AG09309 (cell line): ENCODE measurements at regions not wholly inside any gene's neighbourhood (a gene's known extent, or its start where the extent isn't known, plus 50 kb on each side); places are given as distances from the start of the nearest gene placed in this dataset.
A peak's percentile ranks its signal among the peaks of the same experiment; 100 is the strongest.
"Not testable (repeated sequence)": the region's sequence is repeated elsewhere in the genome, so short reads cannot be mapped to it uniquely, and the experiment has no call there.

ENCODE experiments used
- DNase-seq: peaks from one replicate; pipeline ENCODE4 v3.0.0-alpha.2; 2010; ENCODE audit warnings: low read depth
- H3K4me3 ChIP-seq: 2 replicates; pipeline ENCODE4 v1.5.1; 2011; ENCODE audit warnings: mild to moderate bottlenecking, low read depth, low read length, moderate library complexity; ENCODE audit not compliant: control insufficient read depth
- TF ChIP-seq, protein P1 (sequence below): IDR thresholded peaks from 2 replicates; pipeline ENCODE4 v1.5.1; 2011; ENCODE audit warnings: mild to moderate bottlenecking, low read depth, low read length, inconsistent platforms; ENCODE audit not compliant: insufficient read depth, control insufficient read depth; ENCODE audit errors: missing control alignments

DNA sequence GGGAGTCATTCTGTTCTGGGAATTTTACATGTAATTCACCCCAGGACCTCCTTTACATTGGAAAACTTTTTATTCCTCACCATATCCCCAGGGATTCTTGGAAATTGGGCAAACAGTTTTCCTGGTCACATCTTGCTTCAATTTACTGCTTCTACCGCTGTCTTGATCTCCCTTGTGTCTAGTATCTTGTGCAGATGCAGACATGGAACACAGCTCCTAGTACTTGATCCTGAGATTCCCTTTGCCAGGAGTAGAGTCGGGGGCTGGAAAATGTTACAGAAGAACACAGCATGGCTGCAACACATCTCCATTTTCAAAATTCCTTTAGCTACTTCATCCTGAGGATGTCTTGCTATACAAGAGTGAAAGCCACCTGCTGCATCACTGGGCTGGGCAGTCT is 472.8 kb downstream of the PLCL1 start:
- H3K4me3 ChIP-seq, result no peak overlapping the region
- DNase-seq, result no peak
- TF ChIP-seq, protein P1, sequence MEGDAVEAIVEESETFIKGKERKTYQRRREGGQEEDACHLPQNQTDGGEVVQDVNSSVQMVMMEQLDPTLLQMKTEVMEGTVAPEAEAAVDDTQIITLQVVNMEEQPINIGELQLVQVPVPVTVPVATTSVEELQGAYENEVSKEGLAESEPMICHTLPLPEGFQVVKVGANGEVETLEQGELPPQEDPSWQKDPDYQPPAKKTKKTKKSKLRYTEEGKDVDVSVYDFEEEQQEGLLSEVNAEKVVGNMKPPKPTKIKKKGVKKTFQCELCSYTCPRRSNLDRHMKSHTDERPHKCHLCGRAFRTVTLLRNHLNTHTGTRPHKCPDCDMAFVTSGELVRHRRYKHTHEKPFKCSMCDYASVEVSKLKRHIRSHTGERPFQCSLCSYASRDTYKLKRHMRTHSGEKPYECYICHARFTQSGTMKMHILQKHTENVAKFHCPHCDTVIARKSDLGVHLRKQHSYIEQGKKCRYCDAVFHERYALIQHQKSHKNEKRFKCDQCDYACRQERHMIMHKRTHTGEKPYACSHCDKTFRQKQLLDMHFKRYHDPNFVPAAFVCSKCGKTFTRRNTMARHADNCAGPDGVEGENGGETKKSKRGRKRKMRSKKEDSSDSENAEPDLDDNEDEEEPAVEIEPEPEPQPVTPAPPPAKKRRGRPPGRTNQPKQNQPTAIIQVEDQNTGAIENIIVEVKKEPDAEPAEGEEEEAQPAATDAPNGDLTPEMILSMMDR, result no peak

DNA sequence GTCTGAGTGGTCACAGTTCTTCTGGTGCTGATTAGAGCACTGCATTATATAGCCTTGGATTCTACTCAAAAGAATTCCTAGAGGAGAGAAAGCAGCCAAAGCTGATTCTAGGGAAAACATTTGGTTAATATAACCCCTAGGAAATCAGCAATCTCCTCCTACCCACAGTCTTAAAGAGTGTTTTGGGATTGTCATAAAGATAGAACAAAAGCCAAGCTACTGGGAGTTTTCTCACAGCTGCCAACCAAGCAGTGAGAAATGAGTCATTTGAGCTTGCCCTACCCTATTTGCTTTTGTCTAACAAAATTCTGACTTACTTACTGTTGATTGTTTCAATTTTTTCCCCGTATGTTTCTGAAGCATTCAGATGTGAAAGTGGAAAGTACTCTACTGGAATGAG is 469.3 kb downstream of the PLCL1 start:
- peak; percentile 7 for DNase-seq
- no peak overlapping the region for H3K4me3 ChIP-seq

DNA sequence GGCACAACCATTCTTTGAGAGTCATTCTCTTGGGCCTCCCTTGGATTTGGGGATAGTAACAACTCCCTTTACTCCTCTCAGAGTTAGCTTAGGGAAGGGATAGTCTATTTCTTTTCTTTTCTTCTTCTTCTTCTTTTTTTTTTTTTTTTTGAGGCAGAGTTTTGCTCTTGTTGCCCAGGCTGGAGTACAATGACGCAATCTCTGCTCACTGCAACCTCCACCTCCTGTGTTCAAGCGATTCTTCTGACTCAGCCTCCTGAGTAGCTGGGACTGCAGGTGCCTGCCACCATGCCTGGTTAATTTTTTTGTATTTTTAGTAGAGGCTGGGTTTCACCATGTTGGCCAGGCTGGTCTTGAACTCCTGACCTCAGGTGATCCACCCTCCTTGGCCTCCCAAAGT is 465.8 kb downstream of the PLCL1 start:
- DNase-seq, H3K4me3 ChIP-seq: not testable (repeated sequence)

More for the DNA sequence above, 469.3 kb downstream of the PLCL1 start:
- TF ChIP-seq, protein P1, result no peak

- TF ChIP-seq, protein P1, result no peak
- DNase-seq, result no peak
Measured at GRCh38 chr2:198268519-198268918, 464.1 kb downstream of the PLCL1 start.

DNA sequence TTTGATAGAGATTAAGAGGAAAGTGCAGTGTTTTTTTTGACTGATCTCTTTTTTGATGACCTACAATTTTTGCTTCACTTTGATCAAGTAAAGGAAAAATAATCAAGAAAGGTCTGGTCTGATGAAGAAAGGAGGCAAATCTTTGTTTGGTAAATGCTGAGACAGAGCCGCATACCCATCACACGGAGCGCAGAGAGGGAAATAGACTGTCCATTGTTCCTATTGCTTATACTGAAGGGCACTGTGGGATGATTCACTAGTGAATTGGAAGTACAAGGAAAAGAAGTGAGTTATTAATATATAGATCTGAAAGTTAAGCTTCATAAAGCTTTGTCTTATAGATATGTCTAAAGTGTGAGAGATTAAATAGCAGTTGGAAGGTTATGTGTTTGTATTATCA is 455.1 kb downstream of the PLCL1 start:
- DNase-seq, result no peak
- H3K4me3 ChIP-seq, result no peak overlapping the region
- TF ChIP-seq, protein P1, result no peak

More at GRCh38 chr2:198268519-198268918, 464.1 kb downstream of the PLCL1 start:
- no peak overlapping the region for H3K4me3 ChIP-seq

DNA sequence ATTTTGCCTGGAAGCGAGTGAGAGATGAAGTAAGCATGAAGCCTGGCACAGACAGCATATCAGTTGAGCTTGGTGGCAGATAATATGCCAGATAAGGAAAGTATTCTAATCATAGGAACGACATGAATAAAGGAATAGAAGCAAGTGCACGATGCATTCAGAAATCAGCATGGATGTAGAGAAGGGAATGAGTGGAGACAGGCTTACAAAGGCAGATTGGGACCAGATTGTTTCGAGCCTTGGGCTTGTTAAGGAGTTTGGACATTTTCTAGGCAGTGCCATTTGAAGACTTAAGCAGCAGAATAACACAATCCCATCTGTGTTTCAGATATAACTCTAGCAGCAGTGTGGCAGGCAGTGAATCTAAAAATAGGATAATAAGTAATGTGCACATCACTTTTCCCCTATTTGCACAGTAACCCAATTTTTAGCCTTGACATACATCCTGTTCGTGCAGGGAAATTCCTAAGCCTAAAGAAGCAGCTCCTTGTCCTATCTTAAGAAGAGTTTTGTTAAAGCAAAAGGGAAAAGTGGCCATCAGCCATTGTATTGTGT is 450.2 kb downstream of the PLCL1 start:
- no peak for DNase-seq
- H3K4me3 ChIP-seq, result no peak overlapping the region
- TF ChIP-seq, protein P1, result no peak

DNA sequence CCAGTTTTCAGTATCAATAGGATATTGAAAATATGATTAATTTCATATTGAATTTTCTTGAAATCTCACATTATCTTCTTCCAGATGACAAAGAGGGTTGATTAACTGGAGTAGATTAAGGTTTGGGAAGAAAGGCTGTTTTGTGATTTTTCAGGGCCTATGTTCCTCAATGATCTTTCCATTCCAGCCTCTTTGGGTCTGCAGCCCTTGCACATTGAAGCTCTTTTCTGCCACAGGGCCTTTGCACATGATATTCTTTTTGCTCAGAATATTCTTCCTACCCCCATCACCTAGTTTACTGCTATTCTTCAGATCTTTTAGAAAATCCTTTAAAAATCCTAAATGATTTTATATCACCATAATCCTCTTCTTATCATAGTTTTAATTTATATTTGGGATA is 449.6 kb downstream of the PLCL1 start:
- no peak for DNase-seq
- H3K4me3 ChIP-seq, result no peak overlapping the region
- TF ChIP-seq, protein P1, result no peak
